Mucosa of stomach (tissue), 1 donor: ENCODE measurements at regions not wholly inside any gene's neighbourhood (a gene's known extent, or its start where the extent isn't known, plus 50 kb on each side); places are given as distances from the start of the nearest gene placed in this dataset.

Source experiments
- H3K27me3 ChIP-seq: one replicate; pipeline ENCODE4 v1.7.0; 2013; ENCODE audit warnings: mild to moderate bottlenecking, low read length; ENCODE audit not compliant: control insufficient read depth, insufficient read depth
- H3K36me3 ChIP-seq: one replicate; pipeline ENCODE4 v1.7.0; 2013; ENCODE audit warnings: low read length; ENCODE audit not compliant: control insufficient read depth, insufficient read depth
- H3K4me1 ChIP-seq: one replicate; pipeline ENCODE4 v1.7.0; 2013; ENCODE audit warnings: mild to moderate bottlenecking, low read length; ENCODE audit not compliant: control insufficient read depth, insufficient read depth
- H3K4me3 ChIP-seq: one replicate; pipeline ENCODE4 v1.7.0; 2013; ENCODE audit warnings: low read length
- H3K9ac ChIP-seq: one replicate; pipeline ENCODE4 v1.7.0; 2013; ENCODE audit warnings: mild to moderate bottlenecking, low read length, moderate library complexity
- H3K9me3 ChIP-seq: one replicate; pipeline ENCODE4 v1.7.0; 2013; ENCODE audit warnings: mild to moderate bottlenecking, low read length, moderate library complexity; ENCODE audit not compliant: control insufficient read depth
- donor health status: Pancreatic carcinoma.

DNA sequence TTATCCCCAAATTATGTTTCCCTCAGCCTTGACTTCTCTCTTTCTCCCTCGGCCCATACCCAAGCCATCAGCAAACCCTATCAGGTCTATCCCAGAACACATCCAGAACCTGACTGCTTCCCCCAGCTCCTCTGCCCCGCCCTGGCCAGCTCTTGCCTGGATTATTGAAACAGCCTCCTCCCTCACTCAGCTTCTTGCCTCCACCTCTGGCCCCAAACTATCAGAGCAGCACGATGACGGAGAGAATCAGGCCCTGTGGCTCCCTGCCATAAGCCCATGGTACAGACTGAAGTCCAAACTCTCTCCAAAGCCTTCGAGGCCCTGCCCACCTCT lies 105.3 kb upstream of the LINGO1 start:
- H3K9me3 ChIP-seq: no peaks in the 10 kb centered on the region

DNA sequence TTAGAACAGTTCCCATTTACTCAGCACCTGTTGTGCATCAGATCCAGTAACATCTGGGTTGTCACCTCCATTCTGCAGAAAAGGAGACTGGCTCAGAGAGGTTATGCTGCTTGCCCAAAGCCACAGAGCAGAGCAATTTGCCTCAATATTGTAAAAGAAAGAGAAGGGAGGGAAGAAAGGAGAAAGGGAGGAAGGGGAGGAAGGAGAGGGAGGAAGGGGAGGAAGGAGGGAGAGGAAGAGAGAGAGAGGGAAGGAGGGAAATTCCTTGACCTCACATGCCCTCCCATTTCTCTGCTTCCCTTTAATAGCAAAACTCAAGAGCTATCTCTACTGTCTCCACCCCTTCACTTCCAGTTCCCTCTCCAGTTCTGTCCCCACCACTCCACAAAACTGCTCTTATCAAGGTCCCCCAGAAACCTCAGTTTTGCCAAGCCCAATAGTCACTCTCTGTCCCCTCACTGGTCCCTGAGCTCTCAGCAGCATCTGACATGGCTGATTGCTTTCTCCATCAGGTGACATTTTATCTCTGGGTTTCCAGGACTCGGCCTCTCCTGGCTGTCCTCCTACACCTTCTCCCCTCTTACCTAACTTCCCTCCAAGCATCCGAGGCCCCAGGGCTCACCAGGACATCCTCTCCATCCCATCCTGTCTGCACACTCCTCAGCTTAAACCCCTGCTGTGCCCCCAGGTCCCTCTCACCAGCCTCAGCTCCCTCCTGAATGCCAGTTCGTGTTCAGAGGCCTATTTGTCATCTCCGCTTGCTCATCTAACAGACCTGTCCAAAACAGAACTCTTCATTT lies 104.7 kb upstream of the LINGO1 start:
- H3K27me3 ChIP-seq: peaks cover 10% of the 10 kb centered on the region

More for the DNA sequence above, 105.3 kb upstream of the LINGO1 start:
- no peak overlapping the region for H3K4me3 ChIP-seq
- H3K27me3 ChIP-seq: peaks cover 10% of the 10 kb centered on the region
- H3K36me3 ChIP-seq: no peaks in the 10 kb centered on the region
- no peak overlapping the region for H3K9ac ChIP-seq
- H3K4me1 ChIP-seq: no peaks in the 10 kb centered on the region

DNA sequence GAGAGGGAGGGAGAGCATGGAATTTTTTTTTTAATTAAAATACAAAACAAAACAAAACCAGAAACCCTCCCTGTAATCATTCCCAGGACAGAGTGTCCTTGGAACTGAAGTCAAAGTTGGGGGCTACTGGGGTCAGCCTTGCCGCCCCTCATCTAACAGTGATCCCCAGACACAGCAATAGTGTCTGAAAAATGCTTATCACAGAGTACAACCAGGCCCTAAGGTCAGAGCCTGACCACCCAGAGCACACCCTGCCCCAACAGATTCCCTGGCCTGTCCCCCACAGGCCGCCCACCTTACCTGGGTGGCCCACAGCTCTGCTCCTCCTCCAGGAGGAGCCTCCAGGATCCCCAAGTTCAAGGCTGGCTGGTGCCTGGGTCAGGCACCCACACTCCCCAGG lies 101.6 kb upstream of the LINGO1 start:
- no peaks in the 10 kb centered on the region for H3K9me3 ChIP-seq
- no peaks in the 10 kb centered on the region for H3K36me3 ChIP-seq
- H3K27me3 ChIP-seq: peaks cover 6% of the 10 kb centered on the region
- H3K4me3 ChIP-seq: no peak overlapping the region
- H3K4me1 ChIP-seq: no peaks in the 10 kb centered on the region
- H3K9ac ChIP-seq: no peak overlapping the region

More for the DNA sequence above, 104.7 kb upstream of the LINGO1 start:
- Histone ChIP-seq H3K9ac (no peak overlapping the region), H3K4me1 (no peaks in the 10 kb centered on the region), H3K4me3 (no peak overlapping the region), H3K9me3 (no peaks in the 10 kb centered on the region), H3K36me3 (no peaks in the 10 kb centered on the region)

DNA sequence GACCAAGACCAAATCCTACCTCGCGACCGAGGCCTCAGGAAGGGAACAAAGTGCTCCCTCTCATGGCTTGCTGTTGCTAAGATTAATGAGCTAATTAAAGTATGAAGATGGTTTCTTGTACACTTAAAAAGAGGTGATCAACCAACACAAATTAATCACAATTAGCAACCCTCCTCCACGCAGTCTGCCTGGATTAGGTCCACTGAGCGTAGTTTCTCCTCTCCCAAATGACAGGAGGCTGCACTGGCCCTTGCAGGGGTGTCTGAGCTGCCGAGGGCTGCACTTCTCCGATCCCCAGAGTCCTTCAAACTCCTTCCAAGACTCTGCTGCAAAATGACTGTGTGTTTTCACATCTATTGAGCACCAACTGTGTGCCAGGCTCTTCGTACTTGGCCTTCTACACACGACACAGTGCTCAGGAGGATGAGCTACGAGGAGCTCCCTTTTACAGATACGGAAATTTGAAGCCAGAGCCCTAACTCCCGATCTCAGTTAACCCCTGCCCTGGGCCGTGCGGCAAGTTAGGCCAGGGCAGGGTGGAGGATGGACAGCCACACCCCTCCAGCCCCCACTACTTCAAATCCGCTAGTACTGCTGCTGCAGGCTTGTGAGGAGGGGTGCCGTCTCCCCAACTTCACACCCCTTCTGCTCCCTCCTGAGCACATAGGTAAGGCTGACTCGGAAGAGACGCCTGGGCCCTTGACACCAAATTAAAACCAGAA lies 101.0 kb upstream of the LINGO1 start:
- Histone ChIP-seq H3K36me3 (no peaks in the 10 kb centered on the region), H3K27me3 (peaks cover 6% of the 10 kb centered on the region), H3K9me3 (no peaks in the 10 kb centered on the region), H3K4me1 (no peaks in the 10 kb centered on the region), H3K4me3 (no peak overlapping the region), H3K9ac (no peak overlapping the region)

DNA sequence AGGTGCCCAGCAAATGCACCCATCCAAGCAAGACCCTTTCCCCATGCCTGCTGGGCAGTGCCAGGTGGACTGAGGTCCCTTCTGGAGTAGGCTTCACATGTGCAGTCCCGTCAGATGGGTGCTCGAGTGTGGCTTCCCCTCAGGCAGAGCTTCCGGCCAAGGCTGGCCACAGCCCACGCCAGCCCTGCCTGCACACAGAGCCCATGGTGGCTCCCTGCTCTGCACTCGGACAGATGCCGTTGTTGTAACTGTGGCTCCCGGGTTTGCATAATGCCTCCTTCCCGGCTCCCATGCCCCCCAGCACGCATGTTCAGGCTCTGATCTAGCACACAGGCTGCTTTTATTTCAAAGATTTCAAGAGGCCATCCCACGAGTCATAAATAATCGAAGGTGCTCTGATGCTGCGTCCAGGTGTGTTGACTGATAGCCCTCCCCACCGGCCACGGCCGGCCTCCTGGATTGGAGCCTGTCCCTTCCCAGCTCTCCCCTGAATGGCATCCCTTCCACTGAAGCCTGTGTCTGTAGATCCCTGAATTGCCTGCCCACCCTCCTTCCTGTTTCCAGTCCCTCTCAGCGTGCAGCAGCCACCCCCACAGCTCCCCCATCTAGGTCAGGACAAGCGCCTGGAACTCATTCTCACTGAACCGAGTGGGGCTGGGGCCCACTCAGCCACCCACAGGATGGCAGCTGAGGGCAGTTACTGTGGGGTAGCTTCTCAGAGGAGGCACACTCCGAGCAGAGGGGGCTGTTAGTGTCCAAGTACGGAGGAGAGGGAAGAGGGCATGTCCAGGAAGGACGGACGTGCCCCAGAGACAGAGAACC lies 100.0 kb upstream of the LINGO1 start:
- Histone ChIP-seq H3K36me3 (no peaks in the 10 kb centered on the region), H3K4me1 (no peaks in the 10 kb centered on the region), H3K27me3 (peaks cover 6% of the 10 kb centered on the region), H3K9ac (no peak overlapping the region), H3K9me3 (no peaks in the 10 kb centered on the region), H3K4me3 (no peak overlapping the region)

DNA sequence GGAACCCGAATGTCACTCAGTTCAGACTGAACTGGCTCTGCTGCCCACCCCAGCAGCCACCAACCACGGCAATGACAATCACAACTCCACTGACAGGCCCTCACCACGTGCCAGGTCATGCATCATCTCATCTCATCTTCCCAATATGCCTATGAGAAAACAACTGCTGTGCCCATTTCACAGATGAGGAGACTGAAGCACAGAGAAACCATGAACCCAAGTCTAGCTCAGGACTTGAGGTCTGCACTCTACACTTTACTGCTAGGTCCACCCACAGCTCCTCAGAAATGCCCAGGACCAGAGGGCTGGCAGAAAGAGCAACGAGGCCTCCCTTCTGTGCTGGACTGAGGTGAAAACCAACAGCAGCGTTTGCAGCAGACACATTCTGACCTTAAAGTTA lies 99.2 kb upstream of the LINGO1 start:
- peaks cover 6% of the 10 kb centered on the region for H3K27me3 ChIP-seq
- H3K4me3 ChIP-seq: no peak overlapping the region
- H3K4me1 ChIP-seq: no peaks in the 10 kb centered on the region

DNA sequence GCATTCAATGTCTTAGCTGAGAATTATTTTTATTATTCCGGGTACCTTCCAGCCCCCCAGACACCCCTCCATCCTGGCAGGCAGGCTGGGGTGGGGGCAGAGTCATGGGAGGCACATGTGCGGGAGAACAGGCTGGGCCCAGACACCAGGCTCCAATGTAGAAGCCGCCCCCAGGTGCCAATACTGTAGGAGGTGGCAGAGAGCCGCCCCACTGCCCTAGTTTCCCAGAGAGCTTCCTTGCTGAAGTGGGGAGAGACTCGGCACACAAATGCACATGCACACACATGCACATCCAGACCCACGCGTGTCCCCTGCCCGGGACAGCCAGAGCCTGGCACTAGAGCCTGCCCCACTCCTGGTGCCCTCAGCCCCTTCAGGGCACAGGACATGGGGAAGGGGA lies 98.4 kb upstream of the LINGO1 start:
- Histone ChIP-seq H3K36me3 (no peaks in the 10 kb centered on the region), H3K4me3 (no peak overlapping the region), H3K9ac (no peak overlapping the region)

More for the DNA sequence above, 99.2 kb upstream of the LINGO1 start:
- Histone ChIP-seq H3K9me3 (no peaks in the 10 kb centered on the region), H3K36me3 (no peaks in the 10 kb centered on the region), H3K9ac (no peak overlapping the region)

DNA sequence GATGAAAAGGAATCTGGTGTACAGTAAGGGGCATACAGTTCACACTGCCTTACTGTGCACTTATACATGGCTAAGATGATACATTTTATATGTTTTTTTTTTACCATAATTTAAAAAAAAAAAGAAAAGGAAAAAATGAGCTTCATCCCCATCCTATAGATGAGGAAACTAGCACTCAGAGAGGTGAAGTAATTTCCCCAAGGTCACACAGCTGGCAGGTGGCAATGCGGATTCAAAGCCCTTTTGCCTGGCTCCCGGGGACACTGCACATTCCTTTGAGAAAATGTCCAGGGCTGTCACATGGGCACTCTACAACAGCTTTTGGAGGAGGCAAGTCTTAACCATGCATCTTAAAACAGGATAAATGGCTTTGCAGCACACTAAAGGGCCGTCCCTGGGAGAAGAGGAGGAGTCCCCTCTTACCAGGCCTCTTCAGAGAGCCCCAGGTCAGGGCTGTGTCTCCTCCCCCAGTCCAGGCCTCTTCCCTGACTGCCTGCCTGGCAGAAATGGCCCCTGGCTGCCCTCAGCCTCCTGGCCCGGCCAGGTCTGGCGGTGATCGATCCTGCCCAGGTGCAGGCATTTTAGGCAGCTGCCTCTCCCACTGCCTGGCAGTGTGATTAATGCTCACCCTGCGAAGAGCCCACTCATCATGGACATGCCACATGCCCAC lies 95.1 kb upstream of the LINGO1 start:
- Histone ChIP-seq H3K4me3 (no peak overlapping the region), H3K36me3 (no peaks in the 10 kb centered on the region), H3K27me3 (no peaks in the 10 kb centered on the region), H3K9me3 (no peaks in the 10 kb centered on the region), H3K4me1 (no peaks in the 10 kb centered on the region), H3K9ac (no peak overlapping the region)

More for the DNA sequence above, 98.4 kb upstream of the LINGO1 start:
- no peaks in the 10 kb centered on the region for H3K4me1 ChIP-seq
- H3K27me3 ChIP-seq: peaks cover 6% of the 10 kb centered on the region
- H3K9me3 ChIP-seq: no peaks in the 10 kb centered on the region

DNA sequence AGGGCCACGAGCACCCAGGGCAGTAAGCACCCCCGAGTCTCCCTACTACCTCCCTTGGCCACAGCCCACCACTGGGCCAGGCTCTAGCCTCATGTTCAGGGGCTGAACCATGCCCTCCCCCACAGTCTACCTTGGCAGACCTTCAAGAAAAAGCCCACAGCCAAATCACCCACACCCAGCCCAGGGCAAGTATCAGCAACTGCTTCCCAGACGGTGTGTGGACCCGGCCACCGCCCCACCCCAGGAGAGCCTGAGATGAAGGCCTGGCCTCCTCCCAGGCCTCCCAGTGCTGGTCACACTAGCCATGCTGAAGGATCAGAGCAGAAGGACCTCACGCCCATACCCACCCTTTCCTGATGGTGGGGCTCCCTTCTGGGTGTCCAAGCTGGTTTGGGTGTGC lies 92.0 kb upstream of the LINGO1 start:
- Histone ChIP-seq H3K9me3 (no peaks in the 10 kb centered on the region), H3K9ac (no peak overlapping the region), H3K4me1 (no peaks in the 10 kb centered on the region), H3K4me3 (no peak overlapping the region), H3K27me3 (no peaks in the 10 kb centered on the region), H3K36me3 (no peaks in the 10 kb centered on the region)

DNA sequence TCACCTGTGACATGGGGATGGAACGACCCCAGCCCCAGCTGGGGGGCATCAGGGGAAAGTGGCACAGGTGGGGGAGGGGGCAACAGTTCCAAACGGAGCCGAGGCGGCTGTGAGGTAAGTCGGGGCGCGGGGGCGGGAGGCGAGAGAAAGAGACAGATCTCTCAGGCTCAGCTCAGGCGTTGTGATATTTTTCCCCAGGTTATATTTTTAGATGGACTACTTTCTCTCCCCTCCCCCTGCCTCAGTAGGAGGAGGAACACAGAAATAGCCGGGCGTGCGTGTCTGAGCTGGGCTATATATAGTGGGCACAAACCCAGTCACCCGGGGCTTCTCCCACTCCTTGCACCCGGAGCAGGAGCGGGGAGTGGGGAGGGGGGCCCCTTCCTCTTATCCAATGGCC lies 91.0 kb upstream of the LINGO1 start:
- no peaks in the 10 kb centered on the region for H3K4me1 ChIP-seq
- H3K27me3 ChIP-seq: no peaks in the 10 kb centered on the region
- H3K9me3 ChIP-seq: no peaks in the 10 kb centered on the region
- no peak overlapping the region for H3K4me3 ChIP-seq
- no peak overlapping the region for H3K9ac ChIP-seq
- H3K36me3 ChIP-seq: no peaks in the 10 kb centered on the region

DNA sequence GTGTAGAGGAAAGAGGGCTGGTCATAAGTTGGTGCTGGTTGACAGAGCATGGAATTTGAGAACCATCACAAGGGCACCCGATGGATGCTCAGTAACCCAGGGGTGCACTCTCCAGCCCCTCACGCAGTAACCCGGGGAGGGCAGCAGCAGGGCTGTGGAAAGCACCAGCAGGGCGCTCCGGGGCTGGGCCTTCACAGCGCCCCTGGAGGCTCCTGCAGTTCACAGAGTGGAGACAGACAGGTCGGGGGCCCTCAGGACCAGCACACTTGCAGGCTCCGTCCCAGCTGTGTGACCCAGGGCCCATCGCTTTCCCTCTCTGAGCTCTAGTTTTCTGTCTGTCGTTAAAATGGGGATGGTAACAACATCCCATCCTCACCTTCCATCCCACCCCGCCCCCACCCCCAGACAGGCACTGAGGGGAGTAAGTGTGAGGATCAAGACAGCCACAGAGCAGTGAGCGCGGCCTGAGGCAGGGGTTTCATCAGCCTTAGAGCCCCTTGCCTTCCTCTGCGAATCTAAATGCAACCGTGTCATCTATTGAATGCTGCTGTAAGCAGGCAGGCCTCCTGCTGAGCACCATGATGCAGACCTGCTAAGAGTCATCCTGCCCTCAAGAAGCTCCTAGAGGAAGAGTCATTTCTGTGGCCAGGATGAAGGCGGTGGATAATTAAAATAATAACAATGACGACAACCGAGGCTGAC lies 90.2 kb upstream of the LINGO1 start:
- no peaks in the 10 kb centered on the region for H3K27me3 ChIP-seq
- no peaks in the 10 kb centered on the region for H3K36me3 ChIP-seq
- H3K9ac ChIP-seq: no peak overlapping the region
- H3K9me3 ChIP-seq: no peaks in the 10 kb centered on the region
- no peak overlapping the region for H3K4me3 ChIP-seq
- no peaks in the 10 kb centered on the region for H3K4me1 ChIP-seq
